GM19099 (cell line): ENCODE measurements at regions not wholly inside any gene's neighbourhood (a gene's known extent, or its start where the extent isn't known, plus 50 kb on each side); places are given as distances from the start of the nearest gene placed in this dataset.
A peak's percentile ranks its signal among the peaks of the same experiment; 100 is the strongest.

ENCODE experiments used
- POLR2A ChIP-seq: IDR thresholded peaks from 3 replicates; pipeline ENCODE4 v1.6.1; 2011; ENCODE audit warnings: low read depth; ENCODE audit not compliant: insufficient read length; ENCODE audit errors: extremely low read depth

- TF ChIP-seq POLR2A: no peak
Measured at GRCh38 chr2:234292962-234293243, 204.0 kb downstream of the ARL4C start.

GRCh38 chr2:234292205-234292961 is 204.5 kb downstream of the ARL4C start:
- no peak for TF ChIP-seq POLR2A

- TF ChIP-seq POLR2A: peak; percentile 22
Measured at GRCh38 chr2:234291765-234292204, 205.1 kb downstream of the ARL4C start.

- no peak for TF ChIP-seq POLR2A
Measured at GRCh38 chr2:234290671-234291070, 206.2 kb downstream of the ARL4C start.

- no peak for TF ChIP-seq POLR2A
Measured at GRCh38 chr2:234289834-234290590, 206.9 kb downstream of the ARL4C start.

GRCh38 chr2:234288974-234289455 is 207.9 kb downstream of the ARL4C start:
- TF ChIP-seq POLR2A: no peak

GRCh38 chr2:234287650-234288049 is 209.2 kb downstream of the ARL4C start:
- no peak for TF ChIP-seq POLR2A

GRCh38 chr2:234286956-234287355 is 209.9 kb downstream of the ARL4C start:
- no peak for TF ChIP-seq POLR2A

- TF ChIP-seq POLR2A: no peak
Measured at GRCh38 chr2:234286118-234286598, 210.7 kb downstream of the ARL4C start.

GRCh38 chr2:234285541-234285940 is 211.3 kb downstream of the ARL4C start:
- TF ChIP-seq POLR2A: no peak

- no peak for TF ChIP-seq POLR2A
Measured at GRCh38 chr2:234279637-234280036, 217.2 kb downstream of the ARL4C start.

GRCh38 chr2:234278556-234279255 is 218.2 kb downstream of the ARL4C start:
- TF ChIP-seq POLR2A: no peak

GRCh38 chr2:234275515-234275914 is 221.4 kb downstream of the ARL4C start:
- no peak for TF ChIP-seq POLR2A

GRCh38 chr2:234273887-234274584 is 222.8 kb downstream of the ARL4C start:
- TF ChIP-seq POLR2A: no peak
